Neural cell (in vitro differentiated cells): ENCODE measurements at regions not wholly inside any gene's neighbourhood (a gene's known extent, or its start where the extent isn't known, plus 50 kb on each side); places are given as distances from the start of the nearest gene placed in this dataset.

ENCODE experiments used
- H2AFZ ChIP-seq: fragments of 200-600, 300-800 bp; sonication (generic), shearing (Covaris generic); 2 replicates; pipeline ENCODE4 v1.6.0; 2014; ENCODE audit warnings: low read depth, mild to moderate bottlenecking, antibody characterized with exemption, low read length, moderate library complexity
- H3F3A ChIP-seq: fragments of 200-600 bp; shearing (Covaris generic); 2 replicates; pipeline ENCODE4 v1.6.1; 2016; ENCODE audit warnings: mild to moderate bottlenecking, moderate library complexity, mixed read lengths, antibody characterized with exemption, low read length; ENCODE audit not compliant: insufficient read depth, poor library complexity, severe bottlenecking
- H3K27ac ChIP-seq: fragments of 200-600, 300-800 bp; sonication (generic), shearing (Covaris generic); 2 replicates; pipeline ENCODE4 v1.5.1; 2014; ENCODE audit warnings: mild to moderate bottlenecking, low read length, moderate library complexity
- H3K27me3 ChIP-seq: fragments of 300-800, 200-600 bp; sonication (generic), shearing (Covaris generic); 2 replicates; pipeline ENCODE4 v1.6.0; 2014; ENCODE audit warnings: mild to moderate bottlenecking, low read depth, low read length, moderate library complexity; ENCODE audit not compliant: insufficient read depth
- H3K36me3 ChIP-seq: fragments of 300-800, 200-600 bp; sonication (generic), shearing (Covaris generic); 2 replicates; pipeline ENCODE4 v1.5.1; 2014; ENCODE audit warnings: mild to moderate bottlenecking, antibody characterized with exemption, low read length, moderate library complexity; ENCODE audit not compliant: insufficient read depth
- H3K4me2 ChIP-seq: fragments of 300-800, 200-600 bp; sonication (generic), shearing (Covaris generic); 2 replicates; pipeline ENCODE4 v1.6.0; 2014; ENCODE audit warnings: mild to moderate bottlenecking, low read length
- H3K4me3 ChIP-seq: fragments of 300-800, 200-600 bp; sonication (generic), shearing (Covaris generic); 2 replicates; pipeline ENCODE4 v1.5.1; 2014; ENCODE audit warnings: mild to moderate bottlenecking, low read length, moderate library complexity
- H3K79me2 ChIP-seq: fragments of 200-600 bp; shearing (Covaris generic); replicated peaks from 2 replicates; pipeline ENCODE4 v1.6.0; 2014; ENCODE audit warnings: mild to moderate bottlenecking, low read length, moderate library complexity; ENCODE audit not compliant: insufficient read depth
- H3K9ac ChIP-seq: fragments of 300-800, 200-600 bp; sonication (generic), shearing (Covaris generic); 2 replicates; pipeline ENCODE4 v1.6.1; 2016; ENCODE audit warnings: mild to moderate bottlenecking, low read length, mixed read lengths
- H3K9me2 ChIP-seq: fragments of 200-600 bp; shearing (Covaris generic); 2 replicates; pipeline ENCODE4 v1.6.1; 2016; ENCODE audit warnings: mild to moderate bottlenecking, low read length, mixed read lengths; ENCODE audit not compliant: insufficient read depth
- H3K9me3 ChIP-seq: fragments of 200-600, 300-800 bp; sonication (generic), shearing (Covaris generic); 2 replicates; pipeline ENCODE4 v1.6.1; 2016; ENCODE audit warnings: mild to moderate bottlenecking, mixed run types, low read length, moderate library complexity, mixed read lengths
- H4K20me1 ChIP-seq: fragments of 200-600 bp; shearing (Covaris generic); 2 replicates; pipeline ENCODE4 v1.6.1; 2016; ENCODE audit warnings: mild to moderate bottlenecking, mixed run types; ENCODE audit not compliant: insufficient read depth
- CTCF ChIP-seq: fragments of 450-650 bp; IDR thresholded peaks from 2 replicates; pipeline ENCODE4 v1.5.1; 2014; ENCODE audit warnings: antibody characterized with exemption, mild to moderate bottlenecking, moderate library complexity; ENCODE audit not compliant: poor library complexity, severe bottlenecking
- EP300 ChIP-seq: fragments of 450-650 bp; conservative IDR thresholded peaks from 2 replicates; pipeline ENCODE4 v1.6.1; 2014; ENCODE audit warnings: antibody characterized with exemption, mild to moderate bottlenecking, moderate library complexity; ENCODE audit not compliant: poor library complexity, severe bottlenecking
- EZH2 ChIP-seq: fragments of 200-600, 300-800 bp; shearing (Covaris generic), sonication (generic); IDR thresholded peaks from 2 replicates; pipeline ENCODE4 v1.6.1; 2014; ENCODE audit warnings: antibody characterized with exemption, low read length, borderline replicate concordance, mild to moderate bottlenecking; ENCODE audit not compliant: insufficient read depth, poor library complexity, severe bottlenecking
- MXI1 ChIP-seq: fragments of 450-650 bp; conservative IDR thresholded peaks from 2 replicates; pipeline ENCODE4 v1.6.1; 2014; ENCODE audit warnings: antibody characterized with exemption, mild to moderate bottlenecking; ENCODE audit not compliant: poor library complexity, severe bottlenecking
- POLR2AphosphoS5 ChIP-seq: IDR thresholded peaks from 2 replicates; pipeline ENCODE4 v1.6.1; 2012
- RAD21 ChIP-seq: fragments of 450-650 bp; conservative IDR thresholded peaks from 2 replicates; pipeline ENCODE4 v1.6.1; 2014; ENCODE audit warnings: antibody characterized with exemption, mild to moderate bottlenecking, moderate library complexity
- REST ChIP-seq: IDR thresholded peaks from 2 replicates; pipeline ENCODE4 v1.6.1; 2012; ENCODE audit warnings: borderline replicate concordance
- SMC3 ChIP-seq: fragments of 450-650 bp; conservative IDR thresholded peaks from 2 replicates; pipeline ENCODE4 v1.6.1; 2014; ENCODE audit warnings: antibody characterized with exemption, mild to moderate bottlenecking, moderate library complexity; ENCODE audit not compliant: poor library complexity
- TAF1 ChIP-seq: IDR thresholded peaks from 2 replicates; pipeline ENCODE4 v1.6.1; 2012; ENCODE audit warnings: low read depth

- no peaks in the 10 kb centered on the region for H3F3A ChIP-seq
- H3K9me2 ChIP-seq = no peaks in the 10 kb centered on the region
- TF ChIP-seq POLR2AphosphoS5 (no peak), TAF1 (no peak), EP300 (no peak), RAD21 (no peak), EZH2 (no peak), CTCF (no peak), MXI1 (no peak), SMC3 (no peak), REST (no peak)
- H3K27ac ChIP-seq = no peak overlapping the region
- no peaks in the 10 kb centered on the region for H3K27me3 ChIP-seq
- H3K9ac ChIP-seq = no peak overlapping the region
- no peak overlapping the region for H3K4me3 ChIP-seq
- H3K4me2 ChIP-seq = no peak overlapping the region
- H2AFZ ChIP-seq = no peak overlapping the region
- no peaks in the 10 kb centered on the region for H3K79me2 ChIP-seq
- no peaks in the 10 kb centered on the region for H3K9me3 ChIP-seq
- H4K20me1 ChIP-seq = no peaks in the 10 kb centered on the region
- H3K36me3 ChIP-seq = no peaks in the 10 kb centered on the region
Observed at GRCh38 chr18:34525244-34525643, 184.9 kb upstream of the DTNA start.

- Histone ChIP-seq H4K20me1 (no peaks in the 10 kb centered on the region), H2AFZ (no peak overlapping the region), H3K9ac (no peak overlapping the region), H3K27ac (no peak overlapping the region), H3K9me3 (no peaks in the 10 kb centered on the region), H3F3A (no peaks in the 10 kb centered on the region), H3K4me2 (no peak overlapping the region), H3K9me2 (no peaks in the 10 kb centered on the region), H3K4me3 (no peak overlapping the region), H3K27me3 (no peaks in the 10 kb centered on the region), H3K36me3 (no peaks in the 10 kb centered on the region), H3K79me2 (no peaks in the 10 kb centered on the region)
- TF ChIP-seq RAD21 = no peak
- no peak for TF ChIP-seq EZH2
- no peak for TF ChIP-seq EP300
- no peak for TF ChIP-seq TAF1
- no peak for TF ChIP-seq CTCF
- no peak for TF ChIP-seq POLR2AphosphoS5
- no peak for TF ChIP-seq SMC3
- no peak for TF ChIP-seq MXI1
- TF ChIP-seq REST = no peak
Observed at GRCh38 chr18:34528177-34528576, 181.9 kb upstream of the DTNA start.
